ENCODE measurements at regions not wholly inside any gene's neighbourhood (a gene's known extent, or its start where the extent isn't known, plus 50 kb on each side); places are given as distances from the start of the nearest gene placed in this dataset.

GRCh38 chr4:63379750-63380522 lies 1029.3 kb downstream of the TECRL start:
- POLR2A ChIA-PET, result interaction anchor here (0.5 kb wide), 1 partner anchor 88 kb away, joined by 3 read pairs; no protein-coding TSS in a partner anchor
- intact Hi-C loops (cut with micrococcal nuclease; ENCODE audit: unreplicated experiment), result no loop called here
- Histone ChIP-seq H3K27ac (ENCODE audit: low read depth, low read length, poor library complexity, severe bottlenecking) (no peak overlapping the region), H2AFZ (ENCODE audit: low read length) (no peak overlapping the region), H3K4me1 (ENCODE audit: insufficient read depth, low read length, poor library complexity, severe bottlenecking) (no peaks in the 10 kb centered on the region), H3K9me2 (ENCODE audit: insufficient read depth, low read length) (no peaks in the 10 kb centered on the region), H4K20me1 (ENCODE audit: insufficient read depth, low read length) (no peaks in the 10 kb centered on the region), H3K9me3 (ENCODE audit: low read length) (no peaks in the 10 kb centered on the region; the same call in 1 of the 2 replicates), H3K79me2 (ENCODE audit: insufficient read depth, low read depth, low read length) (no peaks in the 10 kb centered on the region), H3K36me3 (ENCODE audit: insufficient read depth, low read length) (no peaks in the 10 kb centered on the region), H3K4me3 (ENCODE audit: low read depth, low read length, poor library complexity, severe bottlenecking) (no peak overlapping the region), H3K4me2 (ENCODE audit: low read length) (no peak overlapping the region)
- no peak for TF ChIP-seq CTCF (conservative IDR thresholded peaks at IDR 0.05; ENCODE audit: low read length)
- TF ChIP-seq EZH2phosphoT487 (IDR thresholded peaks at IDR 0.05; ENCODE audit: borderline replicate concordance, low read depth, low read length), result no peak
- DNase-seq (ENCODE audit: low spot score), result no peak
- no TSS peak for BruUV-seq (replicated peaks)
- CTCF ChIA-PET (ENCODE audit: unreplicated experiment), result no interaction called here

- Histone ChIP-seq H3K27ac (ENCODE audit: low read depth, low read length, poor library complexity, severe bottlenecking) (no peak overlapping the region), H3K4me1 (ENCODE audit: insufficient read depth, low read length, poor library complexity, severe bottlenecking) (no peaks in the 10 kb centered on the region), H3K36me3 (ENCODE audit: insufficient read depth, low read length) (no peaks in the 10 kb centered on the region), H3K9me2 (ENCODE audit: insufficient read depth, low read length) (no peaks in the 10 kb centered on the region), H3K9me3 (ENCODE audit: low read length) (0 out of 2 replicates have a peak, but pooled peaks cover 4% of the 10 kb centered on the region), H2AFZ (ENCODE audit: low read length) (no peak overlapping the region), H3K79me2 (ENCODE audit: insufficient read depth, low read depth, low read length) (no peaks in the 10 kb centered on the region), H3K4me2 (ENCODE audit: low read length) (no peak overlapping the region), H3K4me3 (ENCODE audit: low read depth, low read length, poor library complexity, severe bottlenecking) (no peak overlapping the region), H4K20me1 (ENCODE audit: insufficient read depth, low read length) (no peaks in the 10 kb centered on the region)
- TF ChIP-seq CTCF (conservative IDR thresholded peaks at IDR 0.05; ENCODE audit: low read length) (no peak), EZH2phosphoT487 (IDR thresholded peaks at IDR 0.05; ENCODE audit: borderline replicate concordance, low read depth, low read length) (no peak)
- intact Hi-C loops (cut with micrococcal nuclease; ENCODE audit: unreplicated experiment), result no loop called here
- no TSS peak for BruUV-seq (replicated peaks)
- ChIA-PET CTCF (ENCODE audit: unreplicated experiment) (no interaction called here), POLR2A (no interaction called here)
- no peak for DNase-seq (ENCODE audit: low spot score)
These were observed 1038.2 kb downstream of the TECRL start for GRCh38 chr4:63371001-63371400.

- no peaks in the 10 kb centered on the region for H4K20me1 ChIP-seq (ENCODE audit: insufficient read depth, low read length)
- H3K4me3 ChIP-seq (ENCODE audit: low read depth, low read length, poor library complexity, severe bottlenecking), result no peak overlapping the region
- CTCF ChIA-PET (ENCODE audit: unreplicated experiment), result no interaction called here
- H3K4me1 ChIP-seq (ENCODE audit: insufficient read depth, low read length, poor library complexity, severe bottlenecking), result no peaks in the 10 kb centered on the region
- H3K36me3 ChIP-seq (ENCODE audit: insufficient read depth, low read length), result no peaks in the 10 kb centered on the region
- no peak for DNase-seq (ENCODE audit: low spot score)
- no peaks in the 10 kb centered on the region for H3K9me2 ChIP-seq (ENCODE audit: insufficient read depth, low read length)
- intact Hi-C loops (cut with micrococcal nuclease; ENCODE audit: unreplicated experiment), result no loop called here
- POLR2A ChIA-PET, result interaction anchor here (0.6 kb wide), 1 partner anchor 1724 kb away, joined by 3 read pairs; no protein-coding TSS in a partner anchor
- no peak overlapping the region for H2AFZ ChIP-seq (ENCODE audit: low read length)
- no peaks in the 10 kb centered on the region for H3K9me3 ChIP-seq (ENCODE audit: low read length)
- no peaks in the 10 kb centered on the region for H3K79me2 ChIP-seq (ENCODE audit: insufficient read depth, low read depth, low read length)
- no peak overlapping the region for H3K4me2 ChIP-seq (ENCODE audit: low read length)
- TF ChIP-seq EZH2phosphoT487 (IDR thresholded peaks at IDR 0.05; ENCODE audit: borderline replicate concordance, low read depth, low read length) (no peak), CTCF (conservative IDR thresholded peaks at IDR 0.05; ENCODE audit: low read length) (no peak)
- H3K27ac ChIP-seq (ENCODE audit: low read depth, low read length, poor library complexity, severe bottlenecking), result no peak overlapping the region
- no TSS peak for BruUV-seq (replicated peaks)
These were observed 1047.6 kb downstream of the TECRL start for GRCh38 chr4:63361628-63362027.

All from OCI-LY7 (cell line).